ENCODE measurements at regions not wholly inside any gene's neighbourhood (a gene's known extent, or its start where the extent isn't known, plus 50 kb on each side); places are given as distances from the start of the nearest gene placed in this dataset.

- CTCF ChIA-PET, result no interaction called here
- POLR2A ChIA-PET, result interaction anchor here (0.6 kb wide), 1 partner anchor 351 kb away, joined by 4 read pairs; no protein-coding TSS in a partner anchor
- H3K9me3 ChIP-seq (ENCODE audit: control insufficient read depth, insufficient read depth, low read depth, low read length), result no peaks in the 10 kb centered on the region
- H3K4me3 ChIP-seq (ENCODE audit: low read depth, low read length), result no peak overlapping the region
- no peak overlapping the region for H3K27ac ChIP-seq (ENCODE audit: extremely low read depth, low read depth, low read length)
- H3K36me3 ChIP-seq (ENCODE audit: control insufficient read depth in 2 of 2, insufficient read depth in 1 of 2, low read length in 2 of 2), result no peaks in the 10 kb centered on the region
- no peaks in the 10 kb centered on the region for H3K4me1 ChIP-seq (ENCODE audit: control insufficient read depth, insufficient read depth, low read length)
- TF ChIP-seq ZNF585B (tag by site-specific recombination; IDR thresholded peaks at IDR 0.05), result no peak
- TF ChIP-seq ZNF529 (tag by site-specific recombination; IDR thresholded peaks at IDR 0.05; ENCODE audit: insufficient replicate concordance), result no peak
- TF ChIP-seq ZNF510 (tag by site-specific recombination; IDR thresholded peaks at IDR 0.05; ENCODE audit: insufficient replicate concordance), result no peak
- TF ChIP-seq ZNF248 (tag by site-specific recombination; IDR thresholded peaks at IDR 0.05), result no peak
- TF ChIP-seq ZNF549 (tag by site-specific recombination; IDR thresholded peaks at IDR 0.05), result no peak
- no peak for TF ChIP-seq PRDM4 (tag by site-specific recombination; IDR thresholded peaks at IDR 0.05)
These were observed 127.2 kb upstream of the SLC30A5 start for GRCh38 chr5:68966596-68966995.

DNA sequence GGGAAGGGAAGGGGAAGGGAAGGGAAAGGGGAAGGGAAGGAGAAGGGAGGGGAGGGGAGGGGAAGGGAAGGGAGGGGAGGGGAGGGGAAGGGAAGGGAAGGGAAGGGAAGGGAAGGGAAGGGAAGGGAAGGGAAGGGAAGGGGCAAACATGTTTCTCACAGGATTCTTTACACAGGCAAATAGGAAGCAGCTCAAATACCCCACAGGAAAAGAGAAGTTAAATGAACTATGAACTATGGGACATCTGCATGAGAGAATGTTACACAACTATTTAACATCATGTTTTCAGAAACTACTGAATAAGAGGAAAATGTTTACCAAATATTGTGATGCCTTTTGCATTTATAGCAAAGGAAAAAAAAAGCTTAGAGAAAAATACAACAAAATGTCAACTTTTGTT is 125.4 kb upstream of the SLC30A5 start:
- POLR2A ChIA-PET, result no interaction called here
- Histone ChIP-seq H3K4me3 (ENCODE audit: low read depth, low read length) (no peak overlapping the region), H3K4me1 (ENCODE audit: control insufficient read depth, insufficient read depth, low read length) (no peaks in the 10 kb centered on the region), H3K27ac (ENCODE audit: extremely low read depth, low read depth, low read length) (no peak overlapping the region), H3K36me3 (ENCODE audit: control insufficient read depth in 2 of 2, insufficient read depth in 1 of 2, low read length in 2 of 2) (no peaks in the 10 kb centered on the region), H3K9me3 (ENCODE audit: control insufficient read depth, insufficient read depth, low read depth, low read length) (no peaks in the 10 kb centered on the region)
- CTCF ChIA-PET, result no interaction called here
- TF ChIP-seq ZIC2 (tag by site-specific recombination; IDR thresholded peaks at IDR 0.05) (no peak), ZNF768 (tag by site-specific recombination; IDR thresholded peaks at IDR 0.05) (no peak), ZNF394 (tag by site-specific recombination; IDR thresholded peaks at IDR 0.05; ENCODE audit: borderline replicate concordance) (no peak), ZNF776 (tag by site-specific recombination; IDR thresholded peaks at IDR 0.05; ENCODE audit: borderline replicate concordance) (no peak)
- TF ChIP-seq, protein P1, sequence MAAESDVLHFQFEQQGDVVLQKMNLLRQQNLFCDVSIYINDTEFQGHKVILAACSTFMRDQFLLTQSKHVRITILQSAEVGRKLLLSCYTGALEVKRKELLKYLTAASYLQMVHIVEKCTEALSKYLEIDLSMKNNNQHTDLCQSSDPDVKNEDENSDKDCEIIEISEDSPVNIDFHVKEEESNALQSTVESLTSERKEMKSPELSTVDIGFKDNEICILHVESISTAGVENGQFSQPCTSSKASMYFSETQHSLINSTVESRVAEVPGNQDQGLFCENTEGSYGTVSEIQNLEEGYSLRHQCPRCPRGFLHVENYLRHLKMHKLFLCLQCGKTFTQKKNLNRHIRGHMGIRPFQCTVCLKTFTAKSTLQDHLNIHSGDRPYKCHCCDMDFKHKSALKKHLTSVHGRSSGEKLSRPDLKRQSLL (tag by site-specific recombination; IDR thresholded peaks at IDR 0.05), result no peak

DNA sequence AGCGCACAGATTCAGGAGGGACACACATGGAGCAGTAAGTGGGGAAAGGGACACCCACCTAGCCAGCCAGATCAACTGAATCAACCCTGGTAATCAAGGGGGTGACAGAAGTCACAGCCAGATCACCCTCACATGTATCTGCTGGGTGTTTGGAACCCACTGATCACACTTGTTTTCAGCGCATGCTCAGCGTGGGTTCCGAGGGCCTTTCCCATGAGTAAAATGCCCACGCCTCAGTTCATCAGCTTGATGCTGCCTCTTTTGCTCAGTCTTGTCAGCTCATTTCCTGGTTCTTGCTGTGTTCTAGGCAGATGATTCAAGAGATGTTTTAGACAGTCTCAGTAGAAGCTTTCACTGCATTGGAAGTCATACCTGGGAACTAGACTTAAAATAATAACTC is 123.2 kb upstream of the SLC30A5 start:
- Histone ChIP-seq H3K4me1 (ENCODE audit: control insufficient read depth, insufficient read depth, low read length) (no peaks in the 10 kb centered on the region), H3K9me3 (ENCODE audit: control insufficient read depth, insufficient read depth, low read depth, low read length) (no peaks in the 10 kb centered on the region), H3K27ac (ENCODE audit: extremely low read depth, low read depth, low read length) (no peak overlapping the region), H3K36me3 (ENCODE audit: control insufficient read depth in 2 of 2, insufficient read depth in 1 of 2, low read length in 2 of 2) (no peaks in the 10 kb centered on the region), H3K4me3 (ENCODE audit: low read depth, low read length) (no peak overlapping the region)
- POLR2A ChIA-PET, result no interaction called here
- TF ChIP-seq ZNF423 (tag by site-specific recombination; IDR thresholded peaks at IDR 0.05) (no peak), ZNF629 (tag by site-specific recombination; IDR thresholded peaks at IDR 0.05) (no peak), ZNF48 (tag by site-specific recombination; IDR thresholded peaks at IDR 0.05) (no peak)
- CTCF ChIA-PET, result interaction anchor here (0.7 kb wide), 1 partner anchor 338 kb away, joined by 3 read pairs; no protein-coding TSS in a partner anchor

DNA sequence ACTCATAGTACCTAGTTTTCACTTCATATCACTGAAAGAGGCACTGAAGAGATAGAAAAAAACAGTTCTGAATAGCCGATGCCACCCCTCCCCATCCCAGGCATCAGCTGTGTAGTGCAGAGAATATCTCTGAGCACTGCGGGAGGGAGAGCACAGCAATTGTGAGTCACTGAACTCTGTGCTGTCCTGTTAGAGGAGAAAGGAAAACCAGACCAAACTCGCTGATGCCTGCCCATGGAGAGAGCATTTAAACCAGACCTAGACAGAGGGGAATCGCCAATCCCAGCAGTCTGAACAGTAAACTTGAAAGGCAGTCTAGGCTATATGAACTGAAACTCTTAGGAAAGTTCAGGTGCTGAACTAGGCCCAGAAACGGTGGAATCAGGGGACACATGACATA is 120.1 kb upstream of the SLC30A5 start:
- ChIA-PET POLR2A (no interaction called here), CTCF (interaction anchor here (0.6 kb wide), 1 partner anchor 10 kb away, joined by 3 read pairs; no protein-coding TSS in a partner anchor)
- Histone ChIP-seq H3K4me1 (ENCODE audit: control insufficient read depth, insufficient read depth, low read length) (no peaks in the 10 kb centered on the region), H3K36me3 (ENCODE audit: control insufficient read depth in 2 of 2, insufficient read depth in 1 of 2, low read length in 2 of 2) (no peaks in the 10 kb centered on the region), H3K9me3 (ENCODE audit: control insufficient read depth, insufficient read depth, low read depth, low read length) (no peaks in the 10 kb centered on the region), H3K27ac (ENCODE audit: extremely low read depth, low read depth, low read length) (no peak overlapping the region), H3K4me3 (ENCODE audit: low read depth, low read length) (no peak overlapping the region)
- no peak for TF ChIP-seq SP3 (tag by site-specific recombination; IDR thresholded peaks at IDR 0.05)
- TF ChIP-seq, protein P2, sequence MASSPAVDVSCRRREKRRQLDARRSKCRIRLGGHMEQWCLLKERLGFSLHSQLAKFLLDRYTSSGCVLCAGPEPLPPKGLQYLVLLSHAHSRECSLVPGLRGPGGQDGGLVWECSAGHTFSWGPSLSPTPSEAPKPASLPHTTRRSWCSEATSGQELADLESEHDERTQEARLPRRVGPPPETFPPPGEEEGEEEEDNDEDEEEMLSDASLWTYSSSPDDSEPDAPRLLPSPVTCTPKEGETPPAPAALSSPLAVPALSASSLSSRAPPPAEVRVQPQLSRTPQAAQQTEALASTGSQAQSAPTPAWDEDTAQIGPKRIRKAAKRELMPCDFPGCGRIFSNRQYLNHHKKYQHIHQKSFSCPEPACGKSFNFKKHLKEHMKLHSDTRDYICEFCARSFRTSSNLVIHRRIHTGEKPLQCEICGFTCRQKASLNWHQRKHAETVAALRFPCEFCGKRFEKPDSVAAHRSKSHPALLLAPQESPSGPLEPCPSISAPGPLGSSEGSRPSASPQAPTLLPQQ (tag by site-specific recombination; IDR thresholded peaks at IDR 0.05), result no peak
- no peak for TF ChIP-seq PATZ1 (tag by site-specific recombination; IDR thresholded peaks at IDR 0.05)
- TF ChIP-seq ZNF747 (tag by site-specific recombination; IDR thresholded peaks at IDR 0.05), result no peak
- no peak for TF ChIP-seq INSM2 (tag by site-specific recombination; IDR thresholded peaks at IDR 0.05)
- no peak for TF ChIP-seq ZNF433 (tag by site-specific recombination; IDR thresholded peaks at IDR 0.05; ENCODE audit: low read depth)
- no peak for TF ChIP-seq ZNF585B (tag by site-specific recombination; IDR thresholded peaks at IDR 0.05)
